Panc1 (cell line): ENCODE measurements at regions not wholly inside any gene's neighbourhood (a gene's known extent, or its start where the extent isn't known, plus 50 kb on each side); places are given as distances from the start of the nearest gene placed in this dataset.
"Not testable (repeated sequence)": the region's sequence is repeated elsewhere in the genome, so short reads cannot be mapped to it uniquely, and the experiment has no call there.

Experiments
- ATAC-seq: fragments of 200-7000 bp; cut with Tn5 transposase; 2 replicates; pipeline ENCODE4 v1.9.1; 2020; ENCODE audit warnings: mild to moderate bottlenecking, moderate library complexity
- BruUV-seq: library from RNA; stranded (reverse); fragments of 400-500 nt; replicated peaks from 2 replicates; lab custom pipeline; 2021; lab: Mats Ljungman, UMichigan
- CTCF ChIA-PET: fragments of 300-600 bp; sonication (Branson Sonifier 250); formaldehyde crosslinking; loops from one replicate; lab custom pipeline; 2022; ENCODE audit warnings: antibody characterized with exemption; lab: Charles Lee
- POLR2A ChIA-PET: fragments of 300-600 bp; sonication (Branson Sonifier 250); formaldehyde crosslinking; loops from one replicate; lab custom pipeline; 2022; ENCODE audit warnings: antibody characterized with exemption; lab: Charles Lee
- DNase-seq: peaks from one replicate; pipeline ENCODE4 v3.0.0-alpha.2; 2010; ENCODE audit warnings: low read depth, low spot score
- H3K27ac ChIP-seq: 2 replicates; pipeline ENCODE4 v1.5.1; 2011; ENCODE audit warnings: mild to moderate bottlenecking, low read length, inconsistent platforms
- H3K27me3 ChIP-seq: fragments of 200-500 bp; sonication (Bioruptor generic); 2 replicates; pipeline ENCODE4 v1.6.0; 2014; ENCODE audit warnings: low read length, inconsistent platforms; ENCODE audit not compliant: control insufficient read depth, insufficient read depth
- H3K36me3 ChIP-seq: fragments of 200-500 bp; sonication (Bioruptor generic); 2 replicates; pipeline ENCODE4 v1.5.1; 2014; ENCODE audit warnings: inconsistent platforms, mild to moderate bottlenecking, low read length, moderate library complexity; ENCODE audit not compliant: control insufficient read depth, insufficient read depth
- H3K4me1 ChIP-seq: 2 replicates; pipeline ENCODE4 v1.5.1; 2011; ENCODE audit warnings: inconsistent platforms, mild to moderate bottlenecking, low read length, moderate library complexity; ENCODE audit not compliant: control insufficient read depth, insufficient read depth
- H3K4me3 ChIP-seq, 2 experiments: 2 replicates each; pipeline ENCODE4 v1.5.1; 2011 to 2012; ENCODE audit warnings: low read depth in 2 of 2, low read length in 2 of 2, mild to moderate bottlenecking in 2 of 2, inconsistent platforms in 1 of 2, moderate library complexity in 1 of 2
- H3K9me3 ChIP-seq: fragments of 200-500 bp; sonication (Bioruptor generic); 2 replicates; pipeline ENCODE4 v1.5.1; 2014; ENCODE audit warnings: low read depth, mild to moderate bottlenecking, inconsistent platforms, low read length, moderate library complexity; ENCODE audit not compliant: control insufficient read depth, insufficient read depth
- CTCF ChIP-seq: fragments of 450-650 bp; IDR thresholded peaks from 2 replicates; pipeline ENCODE4 v1.5.1; 2017; ENCODE audit warnings: mild to moderate bottlenecking
- POLR2AphosphoS5 ChIP-seq: IDR thresholded peaks from 2 replicates; pipeline ENCODE4 v1.6.1; 2012; ENCODE audit warnings: mild to moderate bottlenecking, low read depth, low read length, moderate library complexity
- SIN3A ChIP-seq: IDR thresholded peaks from 2 replicates; pipeline ENCODE4 v1.6.1; 2012; ENCODE audit warnings: low read depth, mild to moderate bottlenecking, low read length, moderate library complexity, borderline replicate concordance; ENCODE audit not compliant: insufficient read depth
- TCF7L2 ChIP-seq: IDR thresholded peaks from 2 replicates; pipeline ENCODE4 v1.6.1; 2011; ENCODE audit warnings: mild to moderate bottlenecking, low read depth, low read length, inconsistent platforms
- in situ Hi-C: cut with HindIII; loops from 2 replicates; pipeline ENCODE4 v1.10.0; 2016; ENCODE audit warnings: low sequenced_read_pairs, low pct_unique_long_range_greater_than_20kb
- intact Hi-C: fragments of 100-400 bp; cut with micrococcal nuclease; formaldehyde crosslinking; loops from one replicate; pipeline ENCODE4 v1.10.0; 2022; ENCODE audit not compliant: unreplicated experiment
- TF ChIP-seq, protein P1 (sequence below), 2 experiments: IDR thresholded peaks; 2 replicates each; pipeline ENCODE4 v1.6.1; 2011 to 2012; ENCODE audit warnings: low read depth in 2 of 2, control low read depth in 1 of 2, low read length in 1 of 2, mild to moderate bottlenecking in 1 of 2, moderate library complexity in 1 of 2; ENCODE audit not compliant: insufficient read depth in 1 of 2

GRCh38 chr13:63448692-63449091, 2033.0 kb upstream of the PCDH20 start:
- POLR2A ChIA-PET, result no interaction called here

GRCh38 chr13:63446329-63446728, 2030.7 kb upstream of the PCDH20 start:
- Histone ChIP-seq H3K4me3 (no peak overlapping the region), H3K27ac (no peak overlapping the region), H3K4me1 (no peaks in the 10 kb centered on the region), H3K27me3 (no peaks in the 10 kb centered on the region), H3K9me3 (no peaks in the 10 kb centered on the region), H3K36me3 (no peaks in the 10 kb centered on the region)
- in situ Hi-C loops (no loop called here), intact Hi-C loops (no loop called here)
- DNase-seq, result no peak
- ATAC-seq, result no peak
- POLR2A ChIA-PET, result no interaction called here
- no TSS peak for BruUV-seq
- TF ChIP-seq, protein P1, sequence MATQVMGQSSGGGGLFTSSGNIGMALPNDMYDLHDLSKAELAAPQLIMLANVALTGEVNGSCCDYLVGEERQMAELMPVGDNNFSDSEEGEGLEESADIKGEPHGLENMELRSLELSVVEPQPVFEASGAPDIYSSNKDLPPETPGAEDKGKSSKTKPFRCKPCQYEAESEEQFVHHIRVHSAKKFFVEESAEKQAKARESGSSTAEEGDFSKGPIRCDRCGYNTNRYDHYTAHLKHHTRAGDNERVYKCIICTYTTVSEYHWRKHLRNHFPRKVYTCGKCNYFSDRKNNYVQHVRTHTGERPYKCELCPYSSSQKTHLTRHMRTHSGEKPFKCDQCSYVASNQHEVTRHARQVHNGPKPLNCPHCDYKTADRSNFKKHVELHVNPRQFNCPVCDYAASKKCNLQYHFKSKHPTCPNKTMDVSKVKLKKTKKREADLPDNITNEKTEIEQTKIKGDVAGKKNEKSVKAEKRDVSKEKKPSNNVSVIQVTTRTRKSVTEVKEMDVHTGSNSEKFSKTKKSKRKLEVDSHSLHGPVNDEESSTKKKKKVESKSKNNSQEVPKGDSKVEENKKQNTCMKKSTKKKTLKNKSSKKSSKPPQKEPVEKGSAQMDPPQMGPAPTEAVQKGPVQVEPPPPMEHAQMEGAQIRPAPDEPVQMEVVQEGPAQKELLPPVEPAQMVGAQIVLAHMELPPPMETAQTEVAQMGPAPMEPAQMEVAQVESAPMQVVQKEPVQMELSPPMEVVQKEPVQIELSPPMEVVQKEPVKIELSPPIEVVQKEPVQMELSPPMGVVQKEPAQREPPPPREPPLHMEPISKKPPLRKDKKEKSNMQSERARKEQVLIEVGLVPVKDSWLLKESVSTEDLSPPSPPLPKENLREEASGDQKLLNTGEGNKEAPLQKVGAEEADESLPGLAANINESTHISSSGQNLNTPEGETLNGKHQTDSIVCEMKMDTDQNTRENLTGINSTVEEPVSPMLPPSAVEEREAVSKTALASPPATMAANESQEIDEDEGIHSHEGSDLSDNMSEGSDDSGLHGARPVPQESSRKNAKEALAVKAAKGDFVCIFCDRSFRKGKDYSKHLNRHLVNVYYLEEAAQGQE (IDR thresholded peaks at IDR 0.05; ENCODE audit: insufficient read depth in 1 of 2, low read depth in 2 of 2, low read length in 1 of 2), result no peak
- TF ChIP-seq POLR2AphosphoS5 (no peak), TCF7L2 (no peak), CTCF (no peak), SIN3A (no peak)
- CTCF ChIA-PET, result no interaction called here

More at GRCh38 chr13:63448692-63449091, 2033.0 kb upstream of the PCDH20 start:
- in situ Hi-C loops, result no loop called here
- CTCF ChIA-PET, result no interaction called here
- Histone ChIP-seq H3K9me3 (no peaks in the 10 kb centered on the region), H3K27me3 (no peaks in the 10 kb centered on the region), H3K27ac (no peak overlapping the region), H3K4me1 (no peaks in the 10 kb centered on the region), H3K4me3 (no peak overlapping the region), H3K36me3 (no peaks in the 10 kb centered on the region)
- intact Hi-C loops, result no loop called here
- ATAC-seq, result no peak
- DNase-seq, result no peak
- TF ChIP-seq, protein P1 (IDR thresholded peaks at IDR 0.05; ENCODE audit: insufficient read depth in 1 of 2, low read depth in 2 of 2, low read length in 1 of 2), result no peak
- no peak for TF ChIP-seq CTCF
- TF ChIP-seq POLR2AphosphoS5, result no peak
- no peak for TF ChIP-seq TCF7L2
- TF ChIP-seq SIN3A, result no peak
- no TSS peak for BruUV-seq

DNA sequence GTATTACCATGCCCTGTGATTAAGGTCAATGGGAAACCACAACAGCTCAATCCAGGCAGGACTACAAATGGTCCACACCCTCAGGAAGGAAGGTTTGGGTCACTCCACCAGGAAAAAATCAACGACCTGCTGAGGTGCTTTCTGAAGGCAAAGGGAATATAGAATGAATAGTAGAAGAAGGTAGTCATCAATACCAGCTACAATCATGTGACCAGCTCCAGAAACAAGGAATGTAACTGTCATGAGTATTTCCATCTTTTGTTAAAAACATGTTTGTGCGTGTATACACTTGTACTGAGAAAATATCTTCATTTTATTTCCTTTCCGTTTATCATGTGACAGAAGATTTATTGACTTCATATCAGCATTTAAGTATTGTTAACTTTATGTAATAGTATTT, 2028.6 kb upstream of the PCDH20 start:
- DNase-seq, H3K4me3 ChIP-seq, in situ Hi-C loops, CTCF ChIA-PET, H3K27ac ChIP-seq, POLR2A ChIA-PET, ATAC-seq, H3K27me3 ChIP-seq, BruUV-seq, H3K4me1 ChIP-seq, intact Hi-C loops, H3K9me3 ChIP-seq, H3K36me3 ChIP-seq: not testable (repeated sequence)
